ENCODE measurements at regions not wholly inside any gene's neighbourhood (a gene's known extent, or its start where the extent isn't known, plus 50 kb on each side); places are given as distances from the start of the nearest gene placed in this dataset.

DNA sequence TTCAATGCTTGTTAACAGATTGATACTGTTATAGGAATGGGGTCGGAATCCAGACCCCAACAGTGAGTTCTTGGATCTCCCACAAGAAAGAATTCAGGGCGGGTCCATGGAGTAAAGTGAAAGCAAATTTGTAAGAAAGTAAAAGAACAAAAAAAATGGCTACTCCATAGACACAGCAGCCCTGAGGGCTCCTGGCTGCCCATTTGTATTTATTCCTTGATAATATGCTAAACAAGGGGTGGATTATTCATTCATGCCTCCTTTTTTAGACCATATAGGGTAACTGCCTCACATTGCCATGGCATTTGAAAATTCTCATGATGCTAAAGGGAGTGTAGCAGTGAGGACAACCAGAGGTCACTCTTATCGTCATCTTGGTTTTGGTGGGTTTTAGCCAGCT lies 717.2 kb upstream of the KCND2 start:
- H3K4me3 ChIP-seq (ENCODE audit: low read length) = no peak overlapping the region
- no peak for DNase-seq (ENCODE audit: low read depth)
- TF ChIP-seq, protein P1, sequence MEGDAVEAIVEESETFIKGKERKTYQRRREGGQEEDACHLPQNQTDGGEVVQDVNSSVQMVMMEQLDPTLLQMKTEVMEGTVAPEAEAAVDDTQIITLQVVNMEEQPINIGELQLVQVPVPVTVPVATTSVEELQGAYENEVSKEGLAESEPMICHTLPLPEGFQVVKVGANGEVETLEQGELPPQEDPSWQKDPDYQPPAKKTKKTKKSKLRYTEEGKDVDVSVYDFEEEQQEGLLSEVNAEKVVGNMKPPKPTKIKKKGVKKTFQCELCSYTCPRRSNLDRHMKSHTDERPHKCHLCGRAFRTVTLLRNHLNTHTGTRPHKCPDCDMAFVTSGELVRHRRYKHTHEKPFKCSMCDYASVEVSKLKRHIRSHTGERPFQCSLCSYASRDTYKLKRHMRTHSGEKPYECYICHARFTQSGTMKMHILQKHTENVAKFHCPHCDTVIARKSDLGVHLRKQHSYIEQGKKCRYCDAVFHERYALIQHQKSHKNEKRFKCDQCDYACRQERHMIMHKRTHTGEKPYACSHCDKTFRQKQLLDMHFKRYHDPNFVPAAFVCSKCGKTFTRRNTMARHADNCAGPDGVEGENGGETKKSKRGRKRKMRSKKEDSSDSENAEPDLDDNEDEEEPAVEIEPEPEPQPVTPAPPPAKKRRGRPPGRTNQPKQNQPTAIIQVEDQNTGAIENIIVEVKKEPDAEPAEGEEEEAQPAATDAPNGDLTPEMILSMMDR (conservative IDR thresholded peaks at IDR 0.05; ENCODE audit: low read depth, low read length) = no peak

DNA sequence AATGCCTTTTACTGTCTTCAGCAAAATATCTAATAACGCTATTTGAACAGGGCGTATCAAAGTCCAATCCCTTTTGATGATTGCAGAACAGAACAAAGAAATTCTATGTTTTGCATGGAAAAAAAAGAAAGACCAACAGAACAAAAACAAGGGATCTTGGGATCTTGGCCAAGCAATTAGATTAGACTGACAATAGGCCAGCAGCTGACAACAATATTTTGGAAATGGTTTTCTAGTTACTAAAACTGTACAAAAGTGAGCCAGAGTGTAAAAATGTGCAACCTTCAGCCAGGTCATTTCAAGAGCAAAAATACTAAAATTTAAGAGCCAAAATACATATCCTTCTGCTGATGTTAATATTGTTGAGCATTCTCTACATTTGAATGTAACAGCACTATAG lies 716.5 kb upstream of the KCND2 start:
- TF ChIP-seq, protein P1 (conservative IDR thresholded peaks at IDR 0.05; ENCODE audit: low read depth, low read length) = no peak
- no peak overlapping the region for H3K4me3 ChIP-seq (ENCODE audit: low read length)
- no peak for DNase-seq (ENCODE audit: low read depth)

DNA sequence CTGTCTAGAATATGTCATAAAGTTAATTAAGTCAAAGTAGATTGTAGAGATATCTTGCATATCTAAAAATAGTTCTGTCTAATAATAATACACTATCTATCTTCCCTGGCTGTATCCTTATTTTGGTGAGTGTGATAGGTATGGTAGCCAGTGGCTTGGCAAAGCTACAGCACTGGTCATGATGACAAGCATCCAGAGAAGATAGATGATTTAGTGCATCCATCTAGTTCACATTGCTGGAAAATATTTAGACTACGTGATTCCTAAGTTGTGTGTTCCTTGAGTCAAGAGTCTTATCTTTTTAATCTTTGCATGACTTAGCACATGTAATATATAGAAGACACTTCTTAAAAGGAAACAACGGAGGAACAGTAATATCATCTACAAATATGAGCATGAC lies 711.2 kb upstream of the KCND2 start:
- no peak overlapping the region for H3K4me3 ChIP-seq (ENCODE audit: low read length)
- DNase-seq (ENCODE audit: low read depth) = no peak
- TF ChIP-seq, protein P1 (conservative IDR thresholded peaks at IDR 0.05; ENCODE audit: low read depth, low read length) = no peak

DNA sequence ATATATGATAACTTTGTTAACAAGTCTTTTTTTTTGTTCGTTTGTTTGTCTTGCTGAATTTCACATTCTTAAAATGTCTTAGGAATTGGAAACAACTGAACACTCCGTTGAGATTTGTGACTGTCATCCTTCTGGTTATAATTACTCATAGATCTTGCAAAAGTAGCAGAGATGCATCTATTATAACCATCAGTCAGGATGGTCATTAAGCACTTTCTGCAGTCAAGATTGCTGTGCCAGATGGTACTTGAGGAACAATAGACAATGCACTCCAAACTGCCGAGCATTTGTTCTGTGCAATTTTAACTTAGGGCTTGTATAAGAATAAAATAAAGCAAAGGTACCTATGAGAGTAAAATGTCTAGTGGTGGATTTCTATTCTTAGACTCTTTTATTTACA lies 710.1 kb upstream of the KCND2 start:
- no peak for DNase-seq (ENCODE audit: low read depth)
- H3K4me3 ChIP-seq (ENCODE audit: low read length) = no peak overlapping the region
- TF ChIP-seq, protein P1 (conservative IDR thresholded peaks at IDR 0.05; ENCODE audit: low read depth, low read length) = no peak

DNA sequence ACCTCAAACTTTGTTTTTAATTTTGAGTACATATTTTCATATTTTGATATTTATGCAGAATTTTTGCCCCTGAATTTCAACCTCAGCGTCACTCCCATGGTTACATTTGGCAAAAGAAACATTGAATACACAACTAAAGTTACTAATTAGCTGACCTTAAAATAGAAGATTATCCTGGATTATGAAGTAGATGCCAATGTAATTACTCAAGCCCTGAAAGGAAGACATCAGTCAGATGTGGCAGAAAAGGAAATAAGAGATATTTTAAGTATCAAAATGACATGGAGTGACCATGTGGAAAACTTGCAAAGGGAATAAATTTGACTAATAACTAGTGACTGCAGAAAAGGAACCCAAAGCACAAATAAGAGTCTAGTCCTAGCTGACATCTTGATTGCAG lies 701.3 kb upstream of the KCND2 start:
- H3K4me3 ChIP-seq (ENCODE audit: low read length) = no peak overlapping the region
- DNase-seq (ENCODE audit: low read depth) = peak; percentile 35
- TF ChIP-seq, protein P1 (conservative IDR thresholded peaks at IDR 0.05; ENCODE audit: low read depth, low read length) = no peak

DNA sequence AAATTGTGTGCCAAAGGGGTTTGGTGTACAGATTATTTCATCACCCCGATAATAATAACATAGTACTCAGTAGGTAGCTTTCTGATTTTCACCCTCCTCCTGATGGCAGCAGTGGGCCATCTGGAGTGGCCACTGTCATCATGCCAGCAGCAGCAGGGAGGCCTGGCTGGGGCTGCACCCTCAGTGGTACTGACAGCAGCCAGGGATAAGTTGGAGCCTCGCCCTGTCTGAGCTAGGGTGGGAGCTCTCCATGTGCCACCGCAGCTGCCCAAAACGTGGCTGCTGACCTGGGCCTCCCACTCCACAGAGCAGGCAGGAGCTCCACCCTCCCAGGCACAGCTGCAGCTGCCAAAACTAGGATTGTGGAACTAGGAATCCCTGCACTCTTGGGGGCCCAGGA lies 700.8 kb upstream of the KCND2 start:
- no peak for DNase-seq (ENCODE audit: low read depth)
- no peak overlapping the region for H3K4me3 ChIP-seq (ENCODE audit: low read length)
- TF ChIP-seq, protein P1 (conservative IDR thresholded peaks at IDR 0.05; ENCODE audit: low read depth, low read length) = no peak

DNA sequence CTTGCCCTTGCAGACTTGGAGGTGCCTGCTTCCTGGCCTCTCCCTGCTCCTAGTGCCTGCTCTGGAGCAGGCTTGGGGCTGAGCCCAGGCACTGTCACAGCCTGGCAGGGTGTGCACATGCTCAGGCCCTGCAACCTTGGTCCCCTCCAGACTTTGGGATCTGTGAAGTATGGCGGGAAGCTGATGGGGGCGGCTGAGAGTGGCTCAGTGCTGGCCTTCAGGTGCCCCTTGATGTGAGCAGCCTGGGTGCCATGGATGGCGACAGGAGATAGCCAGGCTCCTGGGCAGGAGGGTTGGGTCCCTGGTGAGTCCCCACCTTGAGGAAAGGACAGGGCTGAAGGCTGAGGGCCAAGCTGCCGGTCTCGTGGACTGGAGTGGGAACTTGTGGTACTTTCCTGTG lies 700.4 kb upstream of the KCND2 start:
- TF ChIP-seq, protein P1 (conservative IDR thresholded peaks at IDR 0.05; ENCODE audit: low read depth, low read length) = no peak
- H3K4me3 ChIP-seq (ENCODE audit: low read length) = no peak overlapping the region
- DNase-seq (ENCODE audit: low read depth) = no peak

Measured in retinal pigment epithelial cell (primary cell).